ENCODE measurements at regions not wholly inside any gene's neighbourhood (a gene's known extent, or its start where the extent isn't known, plus 50 kb on each side); places are given as distances from the start of the nearest gene placed in this dataset.

DNA sequence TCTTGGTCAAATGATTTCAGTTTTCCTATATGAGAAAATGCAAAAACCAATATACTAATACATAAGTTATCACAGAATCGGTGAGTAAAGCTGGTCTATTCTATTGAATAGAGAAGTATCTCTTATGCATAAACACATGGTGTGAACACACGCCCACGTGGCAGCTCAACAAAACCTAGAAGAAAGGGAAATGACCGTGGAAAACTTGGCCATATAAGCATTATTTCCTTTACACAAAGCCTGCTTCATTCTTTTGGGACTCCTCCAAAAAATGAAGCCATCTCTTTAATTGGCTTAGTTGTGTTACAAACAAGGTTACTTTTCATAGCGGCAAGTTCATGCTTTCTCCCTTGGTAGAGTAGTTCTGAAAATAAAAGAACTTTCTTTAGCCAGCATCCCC is 183.2 kb downstream of the TMEM161B start:
- CTCF ChIA-PET = no interaction called here
- WGBS (ENCODE audit: low lambda C conversion rate) = 23% methylated on average over 5 of the region's 5 CpGs
- Histone ChIP-seq H3K9me2 (no peaks in the 10 kb centered on the region), H3K4me2 (no peak overlapping the region), H3K27me3 (ENCODE audit: insufficient read depth) (no peaks in the 10 kb centered on the region), H3K4me1 (ENCODE audit: control insufficient read depth in 1 of 2, insufficient read depth in 2 of 2, low read depth in 1 of 2, low read length in 1 of 2) (peaks cover 0 to 14% of the 10 kb centered on the region in 2 experiments; a peak in 2 of 4 replicates), H3K4me3 (ENCODE audit: low read depth in 2 of 2, low read length in 1 of 2) (no peak overlapping the region), H3F3A (replicated peaks; ENCODE audit: insufficient read depth) (no peaks in the 10 kb centered on the region), H3K79me2 (ENCODE audit: insufficient read depth) (no peaks in the 10 kb centered on the region), H4K20me1 (ENCODE audit: insufficient read depth) (no peaks in the 10 kb centered on the region), H3K9me3 (no peaks in the 10 kb centered on the region), H3K36me3 (replicated peaks in 1 of 2; ENCODE audit: control insufficient read depth in 1 of 2, insufficient read depth in 2 of 2, low read length in 1 of 2) (no peaks in the 10 kb centered on the region), H2AFZ (ENCODE audit: low read depth) (no peak overlapping the region), H3K27ac (ENCODE audit: low read depth in 2 of 2, low read length in 1 of 2) (no peak overlapping the region), H3K9ac (no peak overlapping the region)
- TF ChIP-seq, protein P1, sequence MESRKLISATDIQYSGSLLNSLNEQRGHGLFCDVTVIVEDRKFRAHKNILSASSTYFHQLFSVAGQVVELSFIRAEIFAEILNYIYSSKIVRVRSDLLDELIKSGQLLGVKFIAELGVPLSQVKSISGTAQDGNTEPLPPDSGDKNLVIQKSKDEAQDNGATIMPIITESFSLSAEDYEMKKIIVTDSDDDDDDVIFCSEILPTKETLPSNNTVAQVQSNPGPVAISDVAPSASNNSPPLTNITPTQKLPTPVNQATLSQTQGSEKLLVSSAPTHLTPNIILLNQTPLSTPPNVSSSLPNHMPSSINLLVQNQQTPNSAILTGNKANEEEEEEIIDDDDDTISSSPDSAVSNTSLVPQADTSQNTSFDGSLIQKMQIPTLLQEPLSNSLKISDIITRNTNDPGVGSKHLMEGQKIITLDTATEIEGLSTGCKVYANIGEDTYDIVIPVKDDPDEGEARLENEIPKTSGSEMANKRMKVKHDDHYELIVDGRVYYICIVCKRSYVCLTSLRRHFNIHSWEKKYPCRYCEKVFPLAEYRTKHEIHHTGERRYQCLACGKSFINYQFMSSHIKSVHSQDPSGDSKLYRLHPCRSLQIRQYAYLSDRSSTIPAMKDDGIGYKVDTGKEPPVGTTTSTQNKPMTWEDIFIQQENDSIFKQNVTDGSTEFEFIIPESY (IDR thresholded peaks at IDR 0.05; ENCODE audit: borderline replicate concordance, low read depth) = no peak
- TF ChIP-seq TAF1 (IDR thresholded peaks at IDR 0.05; ENCODE audit: borderline replicate concordance, low read depth, low read length) = no peak
- no peak for TF ChIP-seq ELF1 (IDR thresholded peaks at IDR 0.05)
- no peak for TF ChIP-seq TCF12 (IDR thresholded peaks at IDR 0.05)
- TF ChIP-seq MEF2A (IDR thresholded peaks at IDR 0.05; ENCODE audit: borderline replicate concordance, low read depth) = no peak
- TF ChIP-seq JUND (IDR thresholded peaks at IDR 0.05) = no peak
- no peak for TF ChIP-seq SIN3A (IDR thresholded peaks at IDR 0.05; ENCODE audit: borderline replicate concordance, low read depth, low read length)
- no peak for TF ChIP-seq FOSL2 (IDR thresholded peaks at IDR 0.05; ENCODE audit: borderline replicate concordance, low read depth)
- no peak for TF ChIP-seq RAD21 (IDR thresholded peaks at IDR 0.05; ENCODE audit: low read length)
- TF ChIP-seq MXI1 (IDR thresholded peaks at IDR 0.05; ENCODE audit: low read depth, low read length) = no peak
- no peak for TF ChIP-seq RCOR1 (IDR thresholded peaks at IDR 0.05; ENCODE audit: low read length)
- TF ChIP-seq, protein P2, sequence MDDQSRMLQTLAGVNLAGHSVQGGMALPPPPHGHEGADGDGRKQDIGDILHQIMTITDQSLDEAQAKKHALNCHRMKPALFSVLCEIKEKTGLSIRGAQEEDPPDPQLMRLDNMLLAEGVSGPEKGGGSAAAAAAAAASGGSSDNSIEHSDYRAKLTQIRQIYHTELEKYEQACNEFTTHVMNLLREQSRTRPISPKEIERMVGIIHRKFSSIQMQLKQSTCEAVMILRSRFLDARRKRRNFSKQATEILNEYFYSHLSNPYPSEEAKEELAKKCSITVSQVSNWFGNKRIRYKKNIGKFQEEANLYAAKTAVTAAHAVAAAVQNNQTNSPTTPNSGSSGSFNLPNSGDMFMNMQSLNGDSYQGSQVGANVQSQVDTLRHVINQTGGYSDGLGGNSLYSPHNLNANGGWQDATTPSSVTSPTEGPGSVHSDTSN (IDR thresholded peaks at IDR 0.05) = no peak
- no peak for TF ChIP-seq TEAD4 (IDR thresholded peaks at IDR 0.05; ENCODE audit: borderline replicate concordance, insufficient read depth)
- TF ChIP-seq, protein P3, sequence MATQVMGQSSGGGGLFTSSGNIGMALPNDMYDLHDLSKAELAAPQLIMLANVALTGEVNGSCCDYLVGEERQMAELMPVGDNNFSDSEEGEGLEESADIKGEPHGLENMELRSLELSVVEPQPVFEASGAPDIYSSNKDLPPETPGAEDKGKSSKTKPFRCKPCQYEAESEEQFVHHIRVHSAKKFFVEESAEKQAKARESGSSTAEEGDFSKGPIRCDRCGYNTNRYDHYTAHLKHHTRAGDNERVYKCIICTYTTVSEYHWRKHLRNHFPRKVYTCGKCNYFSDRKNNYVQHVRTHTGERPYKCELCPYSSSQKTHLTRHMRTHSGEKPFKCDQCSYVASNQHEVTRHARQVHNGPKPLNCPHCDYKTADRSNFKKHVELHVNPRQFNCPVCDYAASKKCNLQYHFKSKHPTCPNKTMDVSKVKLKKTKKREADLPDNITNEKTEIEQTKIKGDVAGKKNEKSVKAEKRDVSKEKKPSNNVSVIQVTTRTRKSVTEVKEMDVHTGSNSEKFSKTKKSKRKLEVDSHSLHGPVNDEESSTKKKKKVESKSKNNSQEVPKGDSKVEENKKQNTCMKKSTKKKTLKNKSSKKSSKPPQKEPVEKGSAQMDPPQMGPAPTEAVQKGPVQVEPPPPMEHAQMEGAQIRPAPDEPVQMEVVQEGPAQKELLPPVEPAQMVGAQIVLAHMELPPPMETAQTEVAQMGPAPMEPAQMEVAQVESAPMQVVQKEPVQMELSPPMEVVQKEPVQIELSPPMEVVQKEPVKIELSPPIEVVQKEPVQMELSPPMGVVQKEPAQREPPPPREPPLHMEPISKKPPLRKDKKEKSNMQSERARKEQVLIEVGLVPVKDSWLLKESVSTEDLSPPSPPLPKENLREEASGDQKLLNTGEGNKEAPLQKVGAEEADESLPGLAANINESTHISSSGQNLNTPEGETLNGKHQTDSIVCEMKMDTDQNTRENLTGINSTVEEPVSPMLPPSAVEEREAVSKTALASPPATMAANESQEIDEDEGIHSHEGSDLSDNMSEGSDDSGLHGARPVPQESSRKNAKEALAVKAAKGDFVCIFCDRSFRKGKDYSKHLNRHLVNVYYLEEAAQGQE (IDR thresholded peaks at IDR 0.05; ENCODE audit: low read depth, low read length) = no peak
- no peak for TF ChIP-seq SMC3 (IDR thresholded peaks at IDR 0.05; ENCODE audit: low read depth, low read length)
- DNase-seq = no peak
- POLR2A ChIA-PET = no interaction called here

Data from SK-N-SH (cell line).